Esophagus squamous epithelium (tissue), 5 donors: ENCODE measurements at regions not wholly inside any gene's neighbourhood (a gene's known extent, or its start where the extent isn't known, plus 50 kb on each side); places are given as distances from the start of the nearest gene placed in this dataset.

Experiments used
- DNase-seq: peaks from one replicate; lab custom pipeline; 2025; lab: John Stamatoyannopoulos, UW
- H3K27ac ChIP-seq, 4 donors: fragments of 200-600 bp; sonication (generic); one replicate each; pipeline ENCODE4 v1.5.1; 2016 to 2019; ENCODE audit warnings: mild to moderate bottlenecking in 1 of 4
- H3K27me3 ChIP-seq, 4 donors: fragments of 200-600 bp; sonication (generic); 1 replicate in 3 of 4; 2 replicates in 1 of 4; pipeline versions ENCODE4 v1.5.1 to v1.6.0; 2017 to 2021; ENCODE audit warnings: antibody characterized with exemption in 1 of 4
- H3K36me3 ChIP-seq, 3 donors: fragments of 200-600 bp; sonication (generic); one replicate each; pipeline ENCODE4 v1.5.1; 2016 to 2019
- H3K4me1 ChIP-seq, 3 donors: fragments of 200-600 bp; sonication (generic); one replicate each; pipeline ENCODE4 v1.5.1; 2017 to 2019
- H3K4me3 ChIP-seq, 4 donors: fragments of 200-600 bp; sonication (generic); 1 replicate in 3 of 4; 2 replicates in 1 of 4; pipeline ENCODE4 v1.5.1; 2016 to 2019; ENCODE audit warnings: mild to moderate bottlenecking in 2 of 4, moderate library complexity in 1 of 4
- H3K9me3 ChIP-seq, 3 donors: fragments of 200-600 bp; sonication (generic); one replicate each; pipeline ENCODE4 v1.5.1; 2016 to 2019
- POLR2A ChIP-seq, 4 donors: fragments of 450-650 bp; IDR thresholded peaks; one replicate each; pipeline ENCODE4 v1.6.1; 2017; ENCODE audit warnings: antibody characterized with exemption in 4 of 4, mild to moderate bottlenecking in 4 of 4, moderate library complexity in 3 of 4
- WGBS, 2 donors: methylation state at CpG; one replicate each; pipeline ENCODE4 v1.1.5; 2018; 5-methylcytosine and 5-hydroxymethylcytosine counted together
- intact Hi-C: fragments of 100-400 bp; cut with DNase I; formaldehyde crosslinking; loops from one replicate; pipeline ENCODE4 v1.15.0; 2022
- TF ChIP-seq, protein P1 (sequence below), 6 experiments: fragments of 450-650 bp in 4 of 6; fragments of 200-600 bp in 2 of 6; sonication (generic) in 2 of 6; IDR thresholded peaks; one replicate each; pipeline ENCODE4 v1.5.1; 2016 to 2019; ENCODE audit warnings: antibody characterized with exemption in 6 of 6, mild to moderate bottlenecking in 4 of 6, moderate library complexity in 4 of 6
- donor health status: DM: yes; HTN: yes; CAD: no.

DNA sequence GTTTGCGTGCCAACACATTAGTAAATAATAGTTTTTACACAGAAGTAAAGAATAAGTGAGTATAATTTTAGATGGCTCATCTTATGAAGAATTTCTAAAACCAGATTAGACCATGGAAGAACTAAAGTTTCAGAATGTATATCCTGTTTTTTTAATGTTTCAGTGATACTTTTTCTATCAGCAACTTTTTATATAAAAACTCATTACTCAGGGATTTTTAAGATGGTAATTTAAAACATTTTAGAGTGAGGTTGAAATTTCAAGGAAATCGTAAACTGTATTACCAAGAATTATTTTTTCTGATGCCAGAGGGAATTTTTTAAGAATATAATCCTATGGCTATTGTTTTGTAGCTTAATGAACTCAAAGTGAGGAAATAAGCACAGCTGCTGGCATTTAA, 128.5 kb upstream of the FANCL start:
- no peaks in the 10 kb centered on the region for H3K9me3 ChIP-seq
- TF ChIP-seq POLR2A (IDR thresholded peaks at IDR 0.05), result no peak
- TF ChIP-seq, protein P1, sequence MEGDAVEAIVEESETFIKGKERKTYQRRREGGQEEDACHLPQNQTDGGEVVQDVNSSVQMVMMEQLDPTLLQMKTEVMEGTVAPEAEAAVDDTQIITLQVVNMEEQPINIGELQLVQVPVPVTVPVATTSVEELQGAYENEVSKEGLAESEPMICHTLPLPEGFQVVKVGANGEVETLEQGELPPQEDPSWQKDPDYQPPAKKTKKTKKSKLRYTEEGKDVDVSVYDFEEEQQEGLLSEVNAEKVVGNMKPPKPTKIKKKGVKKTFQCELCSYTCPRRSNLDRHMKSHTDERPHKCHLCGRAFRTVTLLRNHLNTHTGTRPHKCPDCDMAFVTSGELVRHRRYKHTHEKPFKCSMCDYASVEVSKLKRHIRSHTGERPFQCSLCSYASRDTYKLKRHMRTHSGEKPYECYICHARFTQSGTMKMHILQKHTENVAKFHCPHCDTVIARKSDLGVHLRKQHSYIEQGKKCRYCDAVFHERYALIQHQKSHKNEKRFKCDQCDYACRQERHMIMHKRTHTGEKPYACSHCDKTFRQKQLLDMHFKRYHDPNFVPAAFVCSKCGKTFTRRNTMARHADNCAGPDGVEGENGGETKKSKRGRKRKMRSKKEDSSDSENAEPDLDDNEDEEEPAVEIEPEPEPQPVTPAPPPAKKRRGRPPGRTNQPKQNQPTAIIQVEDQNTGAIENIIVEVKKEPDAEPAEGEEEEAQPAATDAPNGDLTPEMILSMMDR (IDR thresholded peaks at IDR 0.05), result no peak
- no peak overlapping the region for H3K4me3 ChIP-seq
- H3K27ac ChIP-seq, result no peak overlapping the region
- 74 to 80% methylated on average over 2 of the region's 2 CpGs for WGBS, 2 donors
- DNase-seq, result no peak
- no peaks in the 10 kb centered on the region for H3K27me3 ChIP-seq
- no peaks in the 10 kb centered on the region for H3K4me1 ChIP-seq
- intact Hi-C loops, result no loop called here
- no peaks in the 10 kb centered on the region for H3K36me3 ChIP-seq

DNA sequence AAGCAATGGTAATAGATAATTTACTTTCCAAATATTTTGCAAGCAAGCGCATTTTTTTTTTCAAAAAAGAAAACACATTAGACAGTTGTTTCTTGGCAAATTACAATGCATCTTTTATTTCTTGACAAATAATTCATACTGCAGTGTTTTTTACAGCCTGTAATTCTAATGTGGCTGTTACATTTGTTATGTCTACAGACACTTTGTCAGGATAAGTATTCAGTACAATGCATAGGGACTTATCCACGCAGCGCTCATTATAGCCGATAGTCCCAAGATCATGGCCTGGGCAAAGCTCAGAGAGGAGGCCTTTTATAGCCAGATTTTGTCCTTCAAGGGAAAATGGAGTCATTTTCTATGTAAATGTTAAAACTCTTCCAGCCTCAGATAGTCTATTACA, 123.0 kb upstream of the FANCL start:
- intact Hi-C loops, result no loop called here
- Histone ChIP-seq H3K36me3 (no peaks in the 10 kb centered on the region), H3K27me3 (no peaks in the 10 kb centered on the region), H3K4me3 (no peak overlapping the region), H3K4me1 (no peaks in the 10 kb centered on the region), H3K27ac (no peak overlapping the region), H3K9me3 (no peaks in the 10 kb centered on the region)
- DNase-seq, result no peak
- 85 to 89% methylated on average over 4 of the region's 4 CpGs for WGBS, 2 donors
- TF ChIP-seq POLR2A (IDR thresholded peaks at IDR 0.05), result no peak
- TF ChIP-seq, protein P1 (IDR thresholded peaks at IDR 0.05), result no peak

- intact Hi-C loops, result no loop called here
- Histone ChIP-seq H3K9me3 (no peaks in the 10 kb centered on the region), H3K36me3 (no peaks in the 10 kb centered on the region), H3K4me3 (no peak overlapping the region), H3K27ac (no peak overlapping the region), H3K4me1 (no peaks in the 10 kb centered on the region), H3K27me3 (no peaks in the 10 kb centered on the region)
- WGBS, 2 donors, result 38 to 46% methylated on average over 1 of the region's 1 CpG
- DNase-seq, result no peak
- TF ChIP-seq, protein P1 (IDR thresholded peaks at IDR 0.05), result no peak
- TF ChIP-seq POLR2A (IDR thresholded peaks at IDR 0.05), result no peak
Measured at GRCh38 chr2:58358026-58358425, 116.9 kb upstream of the FANCL start.

DNA sequence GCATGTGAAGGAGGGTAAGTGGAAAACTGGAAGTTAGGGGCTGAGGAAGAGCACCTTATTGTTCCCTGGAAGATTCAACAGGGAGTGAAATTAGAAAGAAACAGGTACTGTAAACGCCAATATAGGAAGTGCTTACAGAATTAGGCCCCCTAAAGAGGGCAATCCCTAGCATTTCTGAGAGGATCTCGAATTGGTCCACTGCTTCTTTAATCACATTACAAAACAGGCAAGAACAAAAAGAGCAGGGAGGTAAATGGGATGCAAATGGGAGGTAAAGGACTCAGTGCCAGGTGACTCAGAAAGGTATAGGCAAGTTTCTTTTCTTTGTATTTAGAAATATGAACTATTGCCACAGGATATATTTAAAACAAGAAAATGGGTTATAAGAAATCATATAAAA, 116.4 kb upstream of the FANCL start:
- Histone ChIP-seq H3K27ac (no peak overlapping the region), H3K27me3 (no peaks in the 10 kb centered on the region), H3K9me3 (no peaks in the 10 kb centered on the region), H3K4me3 (no peak overlapping the region), H3K36me3 (no peaks in the 10 kb centered on the region), H3K4me1 (no peaks in the 10 kb centered on the region)
- no peak for TF ChIP-seq POLR2A (IDR thresholded peaks at IDR 0.05)
- TF ChIP-seq, protein P1 (IDR thresholded peaks at IDR 0.05), result no peak
- no peak for DNase-seq
- WGBS, 2 donors, result 29 to 31% methylated on average over 2 of the region's 2 CpGs
- intact Hi-C loops, result no loop called here

DNA sequence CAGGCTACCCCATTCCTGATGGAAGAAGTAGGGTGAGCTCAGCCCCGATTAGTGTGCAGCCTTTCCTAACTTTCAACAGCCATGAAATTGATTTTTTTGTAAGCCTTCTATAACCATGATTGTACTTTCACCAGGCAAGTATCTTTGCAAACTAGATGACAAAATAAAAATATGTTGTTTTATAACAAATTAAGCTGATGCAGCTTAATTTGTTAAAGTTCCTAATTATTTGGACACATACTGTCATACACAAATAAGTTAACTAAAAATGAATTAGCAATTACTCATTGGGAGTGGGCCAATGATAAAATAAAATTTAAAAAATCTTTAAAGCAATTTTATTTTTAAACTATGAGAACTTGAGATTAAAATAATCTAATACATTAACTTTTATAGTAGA, 113.1 kb upstream of the FANCL start:
- Histone ChIP-seq H3K4me3 (no peak overlapping the region), H3K4me1 (no peaks in the 10 kb centered on the region), H3K9me3 (no peaks in the 10 kb centered on the region), H3K27me3 (no peaks in the 10 kb centered on the region), H3K36me3 (no peaks in the 10 kb centered on the region), H3K27ac (no peak overlapping the region)
- no peak for TF ChIP-seq POLR2A (IDR thresholded peaks at IDR 0.05)
- TF ChIP-seq, protein P1 (IDR thresholded peaks at IDR 0.05), result no peak
- 65 to 92% methylated on average over 1 of the region's 1 CpG for WGBS, 2 donors
- DNase-seq, result no peak
- intact Hi-C loops, result no loop called here
